ENCODE measurements at regions not wholly inside any gene's neighbourhood (a gene's known extent, or its start where the extent isn't known, plus 50 kb on each side); places are given as distances from the start of the nearest gene placed in this dataset.

- Mint-ChIP-seq H3K4me1 (peaks cover 10% of the 10 kb centered on the region; the same call in 2 of the 3 replicates), H3K27me3 (ENCODE audit: insufficient read depth, low read depth, poor library complexity) (no peaks in the 10 kb centered on the region), H3K9me3 (peaks cover 10% of the 10 kb centered on the region; the same call in 2 of the 3 replicates), H3K36me3 (ENCODE audit: low read depth) (peaks cover 3% of the 10 kb centered on the region), H3K27ac (no peak overlapping the region), H3K4me3 (no peak overlapping the region)
- peaks cover 2% of the 10 kb centered on the region; the same call in 1 of the 2 replicates for H3K9me2 ChIP-seq (ENCODE audit: insufficient read depth)
- no peak overlapping the region for H3K27ac ChIP-seq (ENCODE audit: low read depth)
- H3K79me2 ChIP-seq (replicated peaks; ENCODE audit: insufficient read depth), result no peaks in the 10 kb centered on the region
- no peak for TF ChIP-seq CTCF (conservative IDR thresholded peaks at IDR 0.05; ENCODE audit: low read depth in 2 of 2)
- TF ChIP-seq ZNF462 (CRISPR knock-in tag; IDR thresholded peaks at IDR 0.05), result no peak
- TF ChIP-seq ZNF331 (CRISPR knock-in tag; IDR thresholded peaks at IDR 0.05; ENCODE audit: low read depth), result no peak
- H3K4me2 ChIP-seq, result no peak overlapping the region
- no peaks in the 10 kb centered on the region for H3K27me3 ChIP-seq (ENCODE audit: insufficient read depth)
- no peaks in the 10 kb centered on the region for H4K20me1 ChIP-seq (replicated peaks; ENCODE audit: insufficient read depth)
- DNase-seq (ENCODE audit: low spot score), result no peak
- H3K4me3 ChIP-seq, result no peak overlapping the region
- H2AFZ ChIP-seq, result no peak overlapping the region
- ATAC-seq, result no peak
- H3K4me1 ChIP-seq (ENCODE audit: insufficient read depth), result no peaks in the 10 kb centered on the region; the same call in 1 of the 2 replicates
- no peaks in the 10 kb centered on the region for H3F3A ChIP-seq (replicated peaks; ENCODE audit: low read depth)
- H3K36me3 ChIP-seq (ENCODE audit: insufficient read depth), result no peaks in the 10 kb centered on the region
Observed at GRCh38 chr10:58901092-58901646, 275.3 kb upstream of the PHYHIPL start.

Data from GM23338 (cell line).